ENCODE measurements at regions not wholly inside any gene's neighbourhood (a gene's known extent, or its start where the extent isn't known, plus 50 kb on each side); places are given as distances from the start of the nearest gene placed in this dataset.

- no peaks in the 10 kb centered on the region for H3K27me3 ChIP-seq (ENCODE audit: control insufficient read depth in 1 of 2, insufficient read depth in 2 of 2, low read length in 2 of 2)
- H3K4me3 ChIP-seq (ENCODE audit: low read length in 2 of 2), result no peak overlapping the region
- no peaks in the 10 kb centered on the region for H3K4me1 ChIP-seq (ENCODE audit: control insufficient read depth, insufficient read depth, low read length)
- no peaks in the 10 kb centered on the region for H3K36me3 ChIP-seq (ENCODE audit: control insufficient read depth in 2 of 2, insufficient read depth in 2 of 2, low read length in 2 of 2)
- H3K9ac ChIP-seq (ENCODE audit: low read length in 2 of 2), result no peak overlapping the region
- no peak overlapping the region for H3K27ac ChIP-seq (ENCODE audit: low read length)
- H3K9me3 ChIP-seq (ENCODE audit: control insufficient read depth in 2 of 2, low read length in 2 of 2), result peaks cover 0 to 7% of the 10 kb centered on the region in 2 donors
These were observed 268.1 kb downstream of the DKK2 start for GRCh38 chr4:106767991-106768390.

- Histone ChIP-seq H3K4me1 (ENCODE audit: control insufficient read depth, insufficient read depth, low read length) (no peaks in the 10 kb centered on the region), H3K4me3 (ENCODE audit: low read length in 2 of 2) (no peak overlapping the region), H3K36me3 (ENCODE audit: control insufficient read depth in 2 of 2, insufficient read depth in 2 of 2, low read length in 2 of 2) (no peaks in the 10 kb centered on the region), H3K27ac (ENCODE audit: low read length) (no peak overlapping the region), H3K9ac (ENCODE audit: low read length in 2 of 2) (no peak overlapping the region), H3K9me3 (ENCODE audit: control insufficient read depth in 2 of 2, low read length in 2 of 2) (peaks cover 0 to 7% of the 10 kb centered on the region in 2 donors), H3K27me3 (ENCODE audit: control insufficient read depth in 1 of 2, insufficient read depth in 2 of 2, low read length in 2 of 2) (no peaks in the 10 kb centered on the region)
These were observed 269.6 kb downstream of the DKK2 start for GRCh38 chr4:106766519-106766918.

GRCh38 chr4:106764774-106765173 is 271.3 kb downstream of the DKK2 start:
- Histone ChIP-seq H3K4me1 (ENCODE audit: control insufficient read depth, insufficient read depth, low read length) (no peaks in the 10 kb centered on the region), H3K4me3 (ENCODE audit: low read length in 2 of 2) (no peak overlapping the region), H3K9me3 (ENCODE audit: control insufficient read depth in 2 of 2, low read length in 2 of 2) (peaks cover 0 to 7% of the 10 kb centered on the region in 2 donors), H3K27me3 (ENCODE audit: control insufficient read depth in 1 of 2, insufficient read depth in 2 of 2, low read length in 2 of 2) (no peaks in the 10 kb centered on the region), H3K36me3 (ENCODE audit: control insufficient read depth in 2 of 2, insufficient read depth in 2 of 2, low read length in 2 of 2) (no peaks in the 10 kb centered on the region), H3K27ac (ENCODE audit: low read length) (peak overlapping the region; percentile 26), H3K9ac (ENCODE audit: low read length in 2 of 2) (no peak overlapping the region)

DNA sequence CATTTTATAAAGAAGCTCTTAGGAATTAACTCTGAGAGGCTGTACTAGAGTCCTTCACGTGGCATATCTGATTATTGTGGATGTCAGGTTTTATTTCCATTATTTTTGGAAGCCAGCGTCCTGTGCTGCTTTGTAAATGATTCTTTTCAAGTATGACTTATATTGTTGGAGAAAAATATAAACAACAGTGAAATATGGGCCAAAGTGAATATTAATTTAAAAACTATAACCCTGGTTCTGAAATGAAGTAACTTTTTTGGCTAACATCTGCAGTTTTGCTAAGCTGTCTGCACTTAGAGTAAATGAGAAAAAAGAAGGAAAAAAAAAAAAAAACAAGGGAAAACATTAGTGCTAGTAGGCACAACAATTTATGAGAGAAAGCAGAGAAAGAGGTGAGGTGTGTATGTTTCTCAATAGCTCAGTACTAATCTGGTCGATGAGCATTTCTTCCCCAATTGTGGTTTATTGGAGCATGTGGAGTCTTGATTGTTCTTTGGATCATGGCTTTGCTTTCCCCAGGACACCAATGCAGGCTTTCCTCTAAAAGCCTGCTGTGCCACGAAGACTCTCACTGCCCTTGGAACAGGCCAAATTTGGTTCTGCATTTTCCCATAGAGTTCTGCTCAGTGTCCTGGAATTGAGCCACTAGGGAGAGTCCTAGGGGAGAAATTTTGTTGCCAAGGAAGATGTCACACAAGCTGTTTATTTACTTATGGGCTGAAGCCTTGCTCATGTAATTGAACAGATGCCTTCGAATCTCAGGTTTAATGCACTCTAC is 273.3 kb downstream of the DKK2 start:
- Histone ChIP-seq H3K27ac (ENCODE audit: low read length) (peak overlapping the region; percentile 74), H3K9ac (ENCODE audit: low read length in 2 of 2) (peak overlapping the region in 1 of 2 donors; percentile 27), H3K4me3 (ENCODE audit: low read length in 2 of 2) (peak overlapping the region in 1 of 2 donors; percentile 17), H3K4me1 (ENCODE audit: control insufficient read depth, insufficient read depth, low read length) (no peaks in the 10 kb centered on the region), H3K36me3 (ENCODE audit: control insufficient read depth in 2 of 2, insufficient read depth in 2 of 2, low read length in 2 of 2) (no peaks in the 10 kb centered on the region), H3K27me3 (ENCODE audit: control insufficient read depth in 1 of 2, insufficient read depth in 2 of 2, low read length in 2 of 2) (no peaks in the 10 kb centered on the region), H3K9me3 (ENCODE audit: control insufficient read depth in 2 of 2, low read length in 2 of 2) (peaks cover 0 to under 1% of the 10 kb centered on the region in 2 donors)

- no peaks in the 10 kb centered on the region for H3K9me3 ChIP-seq (ENCODE audit: control insufficient read depth in 2 of 2, low read length in 2 of 2)
- no peak overlapping the region for H3K9ac ChIP-seq (ENCODE audit: low read length in 2 of 2)
- no peaks in the 10 kb centered on the region for H3K36me3 ChIP-seq (ENCODE audit: control insufficient read depth in 2 of 2, insufficient read depth in 2 of 2, low read length in 2 of 2)
- H3K4me3 ChIP-seq (ENCODE audit: low read length in 2 of 2), result no peak overlapping the region
- no peaks in the 10 kb centered on the region for H3K4me1 ChIP-seq (ENCODE audit: control insufficient read depth, insufficient read depth, low read length)
- no peaks in the 10 kb centered on the region for H3K27me3 ChIP-seq (ENCODE audit: control insufficient read depth in 1 of 2, insufficient read depth in 2 of 2, low read length in 2 of 2)
- H3K27ac ChIP-seq (ENCODE audit: low read length), result no peak overlapping the region
These were observed 282.7 kb downstream of the DKK2 start for GRCh38 chr4:106753426-106753825.

GRCh38 chr4:106746451-106746850 is 289.7 kb downstream of the DKK2 start:
- H3K27ac ChIP-seq (ENCODE audit: low read length), result no peak overlapping the region
- H3K4me1 ChIP-seq (ENCODE audit: control insufficient read depth, insufficient read depth, low read length), result no peaks in the 10 kb centered on the region
- H3K9ac ChIP-seq (ENCODE audit: low read length in 2 of 2), result no peak overlapping the region
- no peaks in the 10 kb centered on the region for H3K36me3 ChIP-seq (ENCODE audit: control insufficient read depth in 2 of 2, insufficient read depth in 2 of 2, low read length in 2 of 2)
- H3K9me3 ChIP-seq (ENCODE audit: control insufficient read depth in 2 of 2, low read length in 2 of 2), result no peaks in the 10 kb centered on the region
- no peaks in the 10 kb centered on the region for H3K27me3 ChIP-seq (ENCODE audit: control insufficient read depth in 1 of 2, insufficient read depth in 2 of 2, low read length in 2 of 2)
- H3K4me3 ChIP-seq (ENCODE audit: low read length in 2 of 2), result no peak overlapping the region

DNA sequence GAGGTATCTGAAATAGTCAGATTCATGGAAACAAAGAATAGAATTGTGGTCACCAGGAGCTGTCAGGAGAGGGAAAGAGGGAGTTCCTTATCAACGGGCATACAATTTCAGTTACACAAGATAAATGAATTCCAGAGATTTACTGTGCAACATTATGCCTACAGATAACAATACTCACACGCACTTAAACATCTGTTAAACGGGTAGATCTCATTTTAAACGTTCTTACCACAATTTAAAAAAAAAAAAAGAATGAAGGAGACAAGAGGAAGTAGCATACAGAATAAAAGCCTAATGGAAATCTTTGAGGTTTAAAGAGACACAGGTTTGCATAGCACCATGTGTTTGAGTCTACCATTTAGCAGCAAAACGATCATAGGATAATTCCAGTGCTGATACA is 298.0 kb downstream of the DKK2 start:
- H3K27me3 ChIP-seq (ENCODE audit: control insufficient read depth in 1 of 2, insufficient read depth in 2 of 2, low read length in 2 of 2), result no peaks in the 10 kb centered on the region
- no peak overlapping the region for H3K4me3 ChIP-seq (ENCODE audit: low read length in 2 of 2)
- no peak overlapping the region for H3K27ac ChIP-seq (ENCODE audit: low read length)
- H3K9me3 ChIP-seq (ENCODE audit: control insufficient read depth in 2 of 2, low read length in 2 of 2), result no peaks in the 10 kb centered on the region
- H3K36me3 ChIP-seq (ENCODE audit: control insufficient read depth in 2 of 2, insufficient read depth in 2 of 2, low read length in 2 of 2), result no peaks in the 10 kb centered on the region
- H3K9ac ChIP-seq (ENCODE audit: low read length in 2 of 2), result no peak overlapping the region
- H3K4me1 ChIP-seq (ENCODE audit: control insufficient read depth, insufficient read depth, low read length), result no peaks in the 10 kb centered on the region

GRCh38 chr4:106718548-106718947 is 317.6 kb downstream of the DKK2 start:
- no peak overlapping the region for H3K9ac ChIP-seq (ENCODE audit: low read length in 2 of 2)
- H3K36me3 ChIP-seq (ENCODE audit: control insufficient read depth in 2 of 2, insufficient read depth in 2 of 2, low read length in 2 of 2), result no peaks in the 10 kb centered on the region
- no peak overlapping the region for H3K27ac ChIP-seq (ENCODE audit: low read length)
- no peaks in the 10 kb centered on the region for H3K27me3 ChIP-seq (ENCODE audit: control insufficient read depth in 1 of 2, insufficient read depth in 2 of 2, low read length in 2 of 2)
- no peak overlapping the region for H3K4me3 ChIP-seq (ENCODE audit: low read length in 2 of 2)
- no peaks in the 10 kb centered on the region for H3K4me1 ChIP-seq (ENCODE audit: control insufficient read depth, insufficient read depth, low read length)
- H3K9me3 ChIP-seq (ENCODE audit: control insufficient read depth in 2 of 2, low read length in 2 of 2), result no peaks in the 10 kb centered on the region

- H3K4me1 ChIP-seq (ENCODE audit: control insufficient read depth, insufficient read depth, low read length), result no peaks in the 10 kb centered on the region
- H3K27me3 ChIP-seq (ENCODE audit: control insufficient read depth in 1 of 2, insufficient read depth in 2 of 2, low read length in 2 of 2), result no peaks in the 10 kb centered on the region
- H3K9me3 ChIP-seq (ENCODE audit: control insufficient read depth in 2 of 2, low read length in 2 of 2), result no peaks in the 10 kb centered on the region
- H3K4me3 ChIP-seq (ENCODE audit: low read length in 2 of 2), result no peak overlapping the region
- no peaks in the 10 kb centered on the region for H3K36me3 ChIP-seq (ENCODE audit: control insufficient read depth in 2 of 2, insufficient read depth in 2 of 2, low read length in 2 of 2)
- no peak overlapping the region for H3K27ac ChIP-seq (ENCODE audit: low read length)
- no peak overlapping the region for H3K9ac ChIP-seq (ENCODE audit: low read length in 2 of 2)
These were observed 319.0 kb downstream of the DKK2 start for GRCh38 chr4:106717091-106717490.

- Histone ChIP-seq H3K9ac (ENCODE audit: low read length in 2 of 2) (no peak overlapping the region), H3K36me3 (ENCODE audit: control insufficient read depth in 2 of 2, insufficient read depth in 2 of 2, low read length in 2 of 2) (no peaks in the 10 kb centered on the region), H3K27ac (ENCODE audit: low read length) (no peak overlapping the region), H3K9me3 (ENCODE audit: control insufficient read depth in 2 of 2, low read length in 2 of 2) (no peaks in the 10 kb centered on the region), H3K4me3 (ENCODE audit: low read length in 2 of 2) (no peak overlapping the region), H3K4me1 (ENCODE audit: control insufficient read depth, insufficient read depth, low read length) (no peaks in the 10 kb centered on the region), H3K27me3 (ENCODE audit: control insufficient read depth in 1 of 2, insufficient read depth in 2 of 2, low read length in 2 of 2) (no peaks in the 10 kb centered on the region)
These were observed 320.3 kb downstream of the DKK2 start for GRCh38 chr4:106715825-106716224.

DNA sequence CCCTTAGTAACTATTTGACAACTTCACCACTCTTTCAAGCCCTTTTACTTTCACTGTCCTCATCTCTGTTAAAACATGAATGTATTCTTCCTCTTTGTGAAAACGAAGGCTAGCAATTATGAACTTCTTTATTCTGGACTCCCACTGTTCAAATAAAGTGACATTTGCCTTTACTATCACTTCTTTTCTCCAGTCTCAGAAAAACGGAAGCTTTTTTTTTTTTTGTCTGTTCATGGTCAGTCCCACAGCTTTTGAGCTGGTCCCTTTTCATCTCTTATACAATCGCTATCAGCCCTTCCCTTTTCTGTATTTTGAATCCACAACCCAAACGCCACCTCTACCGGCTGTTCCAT is 327.7 kb downstream of the DKK2 start:
- no peak overlapping the region for H3K4me3 ChIP-seq (ENCODE audit: low read length in 2 of 2)
- H3K4me1 ChIP-seq (ENCODE audit: control insufficient read depth, insufficient read depth, low read length), result no peaks in the 10 kb centered on the region
- H3K9me3 ChIP-seq (ENCODE audit: control insufficient read depth in 2 of 2, low read length in 2 of 2), result no peaks in the 10 kb centered on the region
- no peak overlapping the region for H3K27ac ChIP-seq (ENCODE audit: low read length)
- H3K36me3 ChIP-seq (ENCODE audit: control insufficient read depth in 2 of 2, insufficient read depth in 2 of 2, low read length in 2 of 2), result no peaks in the 10 kb centered on the region
- no peak overlapping the region for H3K9ac ChIP-seq (ENCODE audit: low read length in 2 of 2)
- H3K27me3 ChIP-seq (ENCODE audit: control insufficient read depth in 1 of 2, insufficient read depth in 2 of 2, low read length in 2 of 2), result no peaks in the 10 kb centered on the region
